CD4-positive, alpha-beta T cell treated with Interleukin-1 beta for 1 hour (primary cell): ENCODE measurements at regions not wholly inside any gene's neighbourhood (a gene's known extent, or its start where the extent isn't known, plus 50 kb on each side); places are given as distances from the start of the nearest gene placed in this dataset.

Source experiments
- DNase-seq, 2 donors: peaks; one replicate each; pipeline ENCODE4 v3.0.0-alpha.2; 2020 to 2022

DNA sequence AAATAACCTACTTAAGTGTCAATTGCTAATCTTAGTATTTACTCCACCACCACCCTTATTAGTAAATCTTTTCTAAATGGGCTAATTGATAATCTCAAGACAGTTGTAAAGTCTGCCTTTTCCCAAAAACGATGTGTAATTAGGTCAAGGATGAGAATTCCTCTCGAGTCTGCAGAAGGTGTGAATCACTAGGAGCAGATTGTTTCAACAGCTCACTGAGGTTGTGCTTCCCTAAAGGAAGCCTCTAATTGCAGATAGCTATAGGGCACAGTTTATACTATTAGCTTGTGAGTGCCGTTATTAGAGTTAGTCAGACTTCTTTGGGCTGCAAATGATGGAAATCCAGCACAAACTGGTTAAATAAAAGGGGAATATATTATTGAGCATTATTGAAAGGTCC lies 84.9 kb downstream of the C11orf91 start:
- DNase-seq = no peak

DNA sequence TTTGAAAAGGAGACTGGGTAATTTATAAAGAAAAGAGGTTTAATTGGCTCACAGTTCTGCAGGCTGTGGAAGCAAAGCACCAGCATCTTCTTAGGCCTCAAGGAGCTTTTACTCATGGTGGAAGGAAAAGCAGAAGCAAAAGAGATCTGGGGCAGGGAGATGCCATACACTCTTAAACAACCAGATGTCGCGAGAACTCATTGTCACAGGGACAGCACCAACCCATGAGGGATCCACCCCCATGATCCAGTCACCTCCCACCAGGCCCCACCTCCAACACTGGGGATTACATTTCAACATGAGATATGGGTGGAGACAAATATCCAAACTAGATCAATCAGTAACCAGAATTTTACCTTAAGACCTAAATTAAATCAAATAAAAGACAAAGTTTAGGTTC lies 87.2 kb downstream of the C11orf91 start:
- DNase-seq = no peak

DNA sequence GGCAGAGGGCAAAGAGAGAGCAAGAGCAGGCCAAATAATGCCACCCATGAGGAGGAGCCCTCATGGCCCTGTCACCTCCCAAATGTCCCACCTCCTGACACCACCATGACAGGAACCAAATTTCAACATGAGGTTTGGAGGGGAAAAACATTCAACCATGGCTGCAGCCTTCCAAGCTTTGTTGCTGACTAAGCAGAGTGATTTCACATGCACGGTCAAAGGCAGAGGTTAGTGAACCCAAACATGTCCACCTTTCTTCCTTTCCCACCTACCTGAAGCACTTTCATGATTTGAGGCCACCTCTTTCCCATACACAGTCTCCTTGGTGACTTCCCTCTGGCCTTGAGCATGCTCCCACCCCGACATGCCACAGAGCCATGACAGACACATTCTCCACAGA lies 89.7 kb downstream of the C11orf91 start:
- DNase-seq = no peak

DNA sequence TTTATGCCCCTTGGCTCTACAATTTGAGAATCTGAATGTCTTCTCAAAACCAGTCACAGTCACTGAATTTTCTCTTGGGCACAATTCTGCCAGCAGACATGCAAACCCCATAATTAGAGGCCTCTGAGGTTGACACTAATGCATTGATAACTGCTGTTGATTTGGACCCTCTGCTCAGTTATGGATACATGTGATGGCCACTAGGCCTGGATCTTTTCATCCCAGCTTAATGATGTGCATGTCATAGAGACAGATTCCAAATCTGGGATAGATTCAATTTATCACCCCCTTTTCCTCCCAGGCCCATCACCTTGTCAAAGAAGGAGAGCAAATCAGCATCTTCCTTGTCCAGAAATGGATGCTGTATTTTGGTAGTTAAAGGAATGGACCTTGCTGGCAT lies 92.2 kb downstream of the C11orf91 start:
- DNase-seq = no peak

DNA sequence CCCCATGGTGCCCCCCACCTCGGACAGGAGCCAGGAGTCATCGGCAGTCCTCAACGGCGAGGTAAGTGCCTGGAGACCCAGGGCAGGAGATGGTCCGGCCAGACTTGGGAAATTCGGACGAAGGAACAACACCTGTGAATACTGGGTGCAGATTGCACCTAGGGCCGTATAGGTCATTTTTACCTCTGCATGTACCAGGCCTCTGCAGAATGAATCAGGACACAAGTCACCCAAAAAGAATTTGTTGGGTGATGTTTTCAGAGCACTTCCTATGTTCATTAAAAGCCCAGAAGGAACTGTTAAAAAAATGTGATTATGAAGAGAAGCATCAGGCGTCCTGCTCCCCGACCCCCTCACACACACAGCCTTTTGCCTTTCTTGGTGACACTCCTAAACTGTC lies 93.9 kb downstream of the C11orf91 start:
- no peak for DNase-seq

DNA sequence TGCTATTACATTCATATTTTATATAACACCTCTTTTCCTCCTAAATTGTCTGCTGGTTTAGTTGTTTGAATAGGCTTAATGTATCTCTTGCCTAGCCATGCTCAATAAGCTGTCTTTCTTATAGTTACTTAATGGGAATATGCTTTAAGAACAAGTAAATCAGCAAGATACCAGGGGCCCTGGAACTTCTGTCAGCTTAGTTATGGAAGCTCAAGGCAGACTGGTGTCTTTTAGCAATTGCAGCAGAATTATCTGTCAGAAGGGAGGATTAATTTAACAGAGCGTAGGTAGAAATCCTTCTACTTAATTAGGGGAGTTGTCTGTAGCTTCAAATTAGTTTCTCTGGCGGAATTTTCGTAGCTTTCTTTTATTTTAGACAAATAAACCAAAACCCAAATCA lies 94.9 kb downstream of the C11orf91 start:
- no peak for DNase-seq

GRCh38 chr11:33598426-33599069 lies 102.1 kb downstream of the C11orf91 start:
- DNase-seq = no peak

GRCh38 chr11:33594188-33594587 lies 106.4 kb downstream of the C11orf91 start:
- DNase-seq = no peak

GRCh38 chr11:33590441-33590840 lies 110.2 kb downstream of the C11orf91 start:
- no peak for DNase-seq

- no peak for DNase-seq
These were observed 112.6 kb downstream of the C11orf91 start for GRCh38 chr11:33588056-33588455.

- no peak for DNase-seq
These were observed 114.9 kb downstream of the C11orf91 start for GRCh38 chr11:33585586-33586209.

- no peak for DNase-seq
These were observed 117.8 kb downstream of the C11orf91 start for GRCh38 chr11:33582636-33583325.

- DNase-seq = no peak
These were observed 121.5 kb downstream of the C11orf91 start for GRCh38 chr11:33579101-33579500.

DNA sequence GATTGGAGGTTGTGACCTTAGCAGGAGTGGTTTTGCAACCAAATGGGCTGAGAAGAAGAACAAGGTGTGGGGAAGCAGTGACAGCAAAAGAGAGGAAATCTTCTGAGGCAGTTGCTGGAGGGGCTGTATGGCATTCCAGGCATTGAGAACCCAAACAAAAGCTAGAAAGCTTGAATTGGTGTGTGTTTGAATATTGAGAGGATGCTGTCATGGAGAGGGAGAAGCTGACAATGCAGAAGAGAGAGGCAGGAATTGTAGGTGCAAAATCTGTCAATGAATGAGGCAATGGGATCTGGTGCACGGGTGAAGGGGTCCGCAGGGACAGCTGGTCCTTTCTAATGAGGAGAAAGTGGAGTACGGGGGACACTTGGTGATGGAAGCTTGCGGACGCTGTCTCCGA lies 123.4 kb downstream of the C11orf91 start:
- no peak for DNase-seq

DNA sequence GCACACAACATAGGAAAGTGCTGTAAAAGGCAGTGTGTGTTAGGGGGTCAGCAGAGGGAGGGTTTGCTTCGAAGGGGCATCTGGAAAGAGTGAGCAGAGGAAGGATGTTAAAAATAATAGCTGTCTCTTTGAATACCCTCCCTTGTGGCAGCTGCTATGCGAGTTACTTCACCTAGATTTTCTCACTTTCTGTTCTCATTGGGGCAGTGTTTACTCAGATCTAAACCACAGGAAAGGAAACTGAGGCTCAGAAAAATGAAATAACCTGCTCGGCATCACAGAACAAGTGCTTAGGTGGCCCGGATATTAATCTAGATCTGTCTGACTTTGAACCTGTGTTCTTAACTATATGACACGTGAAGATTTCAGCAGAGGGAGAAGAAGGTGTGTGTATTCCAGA lies 125.3 kb downstream of the C11orf91 start:
- no peak for DNase-seq

- no peak for DNase-seq
These were observed 126.3 kb downstream of the C11orf91 start for GRCh38 chr11:33574331-33574730.

GRCh38 chr11:33569333-33569732 lies 131.3 kb downstream of the C11orf91 start:
- DNase-seq = no peak

- DNase-seq = no peak
These were observed 133.6 kb downstream of the C11orf91 start for GRCh38 chr11:33567004-33567403.

- DNase-seq = no peak
These were observed 135.7 kb downstream of the C11orf91 start for GRCh38 chr11:33564856-33565453.

- DNase-seq = no peak
These were observed 139.9 kb downstream of the C11orf91 start for GRCh38 chr11:33560729-33561128.

GRCh38 chr11:33559567-33559966 lies 141.1 kb downstream of the C11orf91 start:
- DNase-seq = no peak

GRCh38 chr11:33558097-33558496 lies 142.5 kb downstream of the C11orf91 start:
- DNase-seq = no peak

- DNase-seq = no peak
These were observed 143.4 kb downstream of the C11orf91 start for GRCh38 chr11:33557201-33557600.

- DNase-seq = no peak
These were observed 146.4 kb downstream of the C11orf91 start for GRCh38 chr11:33554219-33554618.
